IMR-90 (cell line): ENCODE measurements at regions not wholly inside any gene's neighbourhood (a gene's known extent, or its start where the extent isn't known, plus 50 kb on each side); places are given as distances from the start of the nearest gene placed in this dataset.

Source experiments
- ATAC-seq: fragments of 200-7000 bp; cut with Tn5 transposase; 2 replicates; pipeline ENCODE4 v1.9.1; 2020; ENCODE audit warnings: low read depth, mild to moderate bottlenecking, moderate library complexity
- BruUV-seq: library from RNA; stranded (reverse); fragments of 400-500 nt; replicated peaks from 2 replicates; lab custom pipeline; 2021; lab: Mats Ljungman, UMichigan
- CTCF ChIA-PET: fragments of 300-600 bp; formaldehyde crosslinking; extraction: SDS; loops from one replicate; lab custom pipeline; 2021; ENCODE audit warnings: antibody characterized with exemption; lab: Yijun Ruan, JAX
- POLR2A ChIA-PET: fragments of 300-600 bp; sonication (Branson Sonifier 250); formaldehyde crosslinking; loops from one replicate; lab custom pipeline; 2022; ENCODE audit warnings: antibody characterized with exemption; ENCODE audit not compliant: unreplicated experiment; lab: Charles Lee
- DNase-seq: peaks from one replicate; pipeline ENCODE4 v3.0.0; 2013
- H2AFZ ChIP-seq: replicated peaks from 2 replicates; pipeline ENCODE3; 2013; ENCODE audit warnings: low read length, mild to moderate bottlenecking; ENCODE audit not compliant: poor library complexity
- H2AK5ac ChIP-seq: 2 replicates; pipeline ENCODE4 v1.6.1; 2013; ENCODE audit warnings: low read depth, low read length, inconsistent platforms
- H2AK9ac ChIP-seq: replicated peaks from 2 replicates; pipeline ENCODE3; 2013; ENCODE audit warnings: mild to moderate bottlenecking, low read depth, low read length, moderate library complexity; ENCODE audit not compliant: poor library complexity
- H2BK120ac ChIP-seq: 2 replicates; pipeline ENCODE4 v1.6.1; 2013; ENCODE audit warnings: low read depth, low read length, inconsistent platforms
- H2BK15ac ChIP-seq: 3 replicates; pipeline ENCODE4 v1.6.1; 2013; ENCODE audit warnings: low read depth, low read length, inconsistent platforms
- H2BK20ac ChIP-seq: 2 replicates; pipeline ENCODE4 v1.6.1; 2013; ENCODE audit warnings: low read depth, mild to moderate bottlenecking, inconsistent platforms, low read length, moderate library complexity
- H2BK5ac ChIP-seq: 2 replicates; pipeline ENCODE4 v1.6.1; 2013; ENCODE audit warnings: mild to moderate bottlenecking, low read depth, low read length, inconsistent platforms; ENCODE audit not compliant: poor library complexity, severe bottlenecking
- H3K14ac ChIP-seq: replicated peaks from 2 replicates; pipeline ENCODE4 v1.6.1; 2013; ENCODE audit warnings: low read depth, low read length, inconsistent platforms
- H3K18ac ChIP-seq: 2 replicates; pipeline ENCODE4 v1.6.1; 2013; ENCODE audit warnings: low read depth, low read length, control low read depth
- H3K23ac ChIP-seq: 2 replicates; pipeline ENCODE4 v1.6.1; 2013; ENCODE audit warnings: low read depth, low read length, inconsistent platforms
- H3K27ac ChIP-seq: 2 replicates; pipeline ENCODE4 v1.5.1; 2013; ENCODE audit warnings: mild to moderate bottlenecking, control low read depth, low read length; ENCODE audit not compliant: insufficient read depth
- H3K27me3 ChIP-seq: 2 replicates; pipeline ENCODE4 v1.6.1; 2013; ENCODE audit warnings: low read length; ENCODE audit not compliant: control insufficient read depth, insufficient read depth
- H3K36me3 ChIP-seq: 2 replicates; pipeline ENCODE4 v1.6.1; 2013; ENCODE audit warnings: low read length, mixed read lengths; ENCODE audit not compliant: control insufficient read depth, insufficient read depth
- H3K4ac ChIP-seq: 2 replicates; pipeline ENCODE4 v1.6.1; 2013; ENCODE audit warnings: low read depth, low read length, inconsistent platforms
- H3K4me1 ChIP-seq: 2 replicates; pipeline ENCODE4 v1.6.1; 2013; ENCODE audit warnings: low read length, mixed read lengths; ENCODE audit not compliant: control insufficient read depth, insufficient read depth
- H3K4me2 ChIP-seq: 2 replicates; pipeline ENCODE4 v1.6.1; 2013; ENCODE audit warnings: low read depth, mild to moderate bottlenecking, control low read depth, low read length, moderate library complexity
- H3K4me3 ChIP-seq: 2 replicates; pipeline ENCODE4 v1.5.1; 2013; ENCODE audit warnings: low read depth, mild to moderate bottlenecking, control low read depth, low read length, moderate library complexity; ENCODE audit not compliant: insufficient read depth
- H3K56ac ChIP-seq: 2 replicates; pipeline ENCODE4 v1.6.1; 2013; ENCODE audit warnings: low read length, inconsistent platforms; ENCODE audit not compliant: insufficient read depth; ENCODE audit errors: extremely low read depth
- H3K79me1 ChIP-seq, 2 experiments: 2 replicates each; pipeline ENCODE4 v1.6.1; 2013; ENCODE audit warnings: low read length in 2 of 2, inconsistent platforms in 1 of 2, low read depth in 1 of 2
- H3K9ac ChIP-seq: 2 replicates; pipeline ENCODE4 v1.6.1; 2013; ENCODE audit warnings: low read depth, low read length, control low read depth
- H3K9me1 ChIP-seq: 2 replicates; pipeline ENCODE4 v1.6.1; 2013; ENCODE audit warnings: low read length, inconsistent platforms; ENCODE audit not compliant: insufficient read depth
- H3K9me3 ChIP-seq: 2 replicates; pipeline ENCODE4 v1.6.1; 2013; ENCODE audit warnings: low read length; ENCODE audit not compliant: control insufficient read depth, insufficient read depth
- H4K20me1 ChIP-seq: 2 replicates; pipeline ENCODE4 v1.6.1; 2013; ENCODE audit warnings: low read length, inconsistent platforms; ENCODE audit not compliant: insufficient read depth
- H4K5ac ChIP-seq: 2 replicates; pipeline ENCODE4 v1.6.1; 2013; ENCODE audit warnings: mild to moderate bottlenecking, low read depth, low read length, control low read depth
- H4K8ac ChIP-seq, 2 experiments: 2 replicates each; pipeline ENCODE4 v1.6.1; 2013; ENCODE audit warnings: low read depth in 2 of 2, low read length in 2 of 2, control low read depth in 1 of 2, inconsistent platforms in 1 of 2
- H4K91ac ChIP-seq: 2 replicates; pipeline ENCODE4 v1.6.1; 2013; ENCODE audit warnings: low read depth, low read length, inconsistent platforms; ENCODE audit not compliant: insufficient read depth
- BHLHE40 ChIP-seq: fragments of 150-350 bp; IDR thresholded peaks from 2 replicates; pipeline ENCODE4 v1.6.1; 2016; ENCODE audit warnings: mild to moderate bottlenecking, low read depth, low read length
- CEBPB ChIP-seq: IDR thresholded peaks from 2 replicates; pipeline ENCODE4 v1.6.1; 2012; ENCODE audit warnings: low read depth, low read length, improper control_type of control experiment
- CHD1 ChIP-seq: IDR thresholded peaks from 2 replicates; pipeline ENCODE4 v1.6.1; 2012; ENCODE audit warnings: low read depth, low read length, improper control_type of control experiment
- FOS ChIP-seq: fragments of 150-350 bp; IDR thresholded peaks from 2 replicates; pipeline ENCODE4 v1.6.1; 2016; ENCODE audit warnings: low read depth, low read length
- MAFK ChIP-seq: IDR thresholded peaks from 2 replicates; pipeline ENCODE4 v1.6.1; 2012; ENCODE audit warnings: low read depth, low read length, improper control_type of control experiment
- MAZ ChIP-seq: IDR thresholded peaks from 2 replicates; pipeline ENCODE4 v1.6.1; 2012; ENCODE audit warnings: low read depth, mild to moderate bottlenecking, low read length, improper control_type of control experiment, moderate library complexity, borderline replicate concordance
- MXI1 ChIP-seq: IDR thresholded peaks from 2 replicates; pipeline ENCODE4 v1.6.1; 2012; ENCODE audit warnings: low read depth, mild to moderate bottlenecking, low read length, moderate library complexity, borderline replicate concordance
- NFE2L2 ChIP-seq: fragments of 150-350 bp; IDR thresholded peaks from 2 replicates; pipeline ENCODE4 v1.6.1; 2016; ENCODE audit warnings: low read depth, mild to moderate bottlenecking, low read length
- POLR2A ChIP-seq: IDR thresholded peaks from 2 replicates; pipeline ENCODE4 v1.6.1; 2012; ENCODE audit warnings: mild to moderate bottlenecking, low read depth, low read length
- RAD21 ChIP-seq: IDR thresholded peaks from 2 replicates; pipeline ENCODE4 v1.6.1; 2012; ENCODE audit warnings: low read length, improper control_type of control experiment
- RCOR1 ChIP-seq: IDR thresholded peaks from 2 replicates; pipeline ENCODE4 v1.6.1; 2012; ENCODE audit warnings: mild to moderate bottlenecking, low read length, improper control_type of control experiment; ENCODE audit not compliant: insufficient replicate concordance
- RFX5 ChIP-seq: IDR thresholded peaks from 2 replicates; pipeline ENCODE4 v1.8.0; 2012; ENCODE audit warnings: low read depth, mild to moderate bottlenecking, low read length, moderate library complexity
- SMC3 ChIP-seq: fragments of 150-350 bp; IDR thresholded peaks from 2 replicates; pipeline ENCODE4 v1.6.1; 2016; ENCODE audit warnings: low read depth, mild to moderate bottlenecking, antibody characterized with exemption, low read length, moderate library complexity
- USF2 ChIP-seq: fragments of 150-350 bp; IDR thresholded peaks from 2 replicates; pipeline ENCODE4 v1.6.1; 2017; ENCODE audit warnings: mild to moderate bottlenecking, antibody characterized with exemption, low read length, low read depth
- WGBS, 2 experiments: methylation state at CpG; one replicate each; pipeline versions ENCODE4 v1.1.5 to v1.1.7; 2013; ENCODE audit warnings: missing lambda C conversion rate in 2 of 2; ENCODE audit not compliant: insufficient read length in 1 of 2; ENCODE audit errors: extremely low coverage in 2 of 2; 5-methylcytosine and 5-hydroxymethylcytosine counted together
- dilution Hi-C: fragments of 300-500 bp; cut with HindIII; formaldehyde crosslinking; loops from one replicate; pipeline ENCODE4 v1.14.3; 2018; ENCODE audit warnings: low sequenced_read_pairs; ENCODE audit not compliant: unreplicated experiment
- in situ Hi-C: fragments of 300-500 bp; cut with MboI; formaldehyde crosslinking; loops from 3 replicates; pipeline ENCODE4 v1.14.3; 2019; ENCODE audit warnings: low sequenced_read_pairs, inconsistent platforms, mixed read lengths
- intact Hi-C: fragments of 100-400 bp; cut with micrococcal nuclease; formaldehyde crosslinking; loops from 2 replicates; pipeline ENCODE4 v1.10.0; 2022
- TF ChIP-seq, protein P1 (sequence below): conservative IDR thresholded peaks from 2 replicates; pipeline ENCODE4 v1.5.1; 2012; ENCODE audit warnings: mild to moderate bottlenecking, low read depth, low read length, improper control_type of control experiment
- TF ChIP-seq, protein P2 (sequence below): fragments of 150-350 bp; IDR thresholded peaks from 2 replicates; pipeline ENCODE4 v1.6.1; 2016; ENCODE audit warnings: low read depth, mild to moderate bottlenecking, low read length, moderate library complexity, borderline replicate concordance

- no TSS peak for BruUV-seq
- Histone ChIP-seq H3K79me1 (no peaks in the 10 kb centered on the region), H2AK9ac (no peak overlapping the region), H3K9me1 (no peaks in the 10 kb centered on the region), H3K14ac (no peak overlapping the region), H3K56ac (no peak overlapping the region), H2BK15ac (no peak overlapping the region), H4K91ac (no peak overlapping the region), H3K27ac (no peak overlapping the region), H3K9ac (no peak overlapping the region), H2BK120ac (no peak overlapping the region), H3K4me3 (no peak overlapping the region), H4K20me1 (no peaks in the 10 kb centered on the region), H3K4me2 (no peak overlapping the region), H2AFZ (no peak overlapping the region), H3K18ac (no peak overlapping the region), H4K8ac (no peak overlapping the region), H4K5ac (no peak overlapping the region), H2AK5ac (no peak overlapping the region), H2BK20ac (no peak overlapping the region), H3K36me3 (no peaks in the 10 kb centered on the region), H3K4ac (no peak overlapping the region), H3K23ac (no peak overlapping the region), H2BK5ac (no peak overlapping the region), H3K9me3 (no peaks in the 10 kb centered on the region), H3K27me3 (no peaks in the 10 kb centered on the region), H3K4me1 (no peaks in the 10 kb centered on the region)
- dilution Hi-C loops, result no loop called here
- intact Hi-C loops, result no loop called here
- ATAC-seq (no peak), DNase-seq (no peak)
- TF ChIP-seq RCOR1 (no peak), SMC3 (no peak), FOS (no peak), CEBPB (no peak), MXI1 (no peak), RFX5 (no peak), MAFK (no peak), USF2 (no peak), CHD1 (no peak), NFE2L2 (no peak), POLR2A (no peak), BHLHE40 (no peak), MAZ (no peak), RAD21 (no peak)
- TF ChIP-seq, protein P1, sequence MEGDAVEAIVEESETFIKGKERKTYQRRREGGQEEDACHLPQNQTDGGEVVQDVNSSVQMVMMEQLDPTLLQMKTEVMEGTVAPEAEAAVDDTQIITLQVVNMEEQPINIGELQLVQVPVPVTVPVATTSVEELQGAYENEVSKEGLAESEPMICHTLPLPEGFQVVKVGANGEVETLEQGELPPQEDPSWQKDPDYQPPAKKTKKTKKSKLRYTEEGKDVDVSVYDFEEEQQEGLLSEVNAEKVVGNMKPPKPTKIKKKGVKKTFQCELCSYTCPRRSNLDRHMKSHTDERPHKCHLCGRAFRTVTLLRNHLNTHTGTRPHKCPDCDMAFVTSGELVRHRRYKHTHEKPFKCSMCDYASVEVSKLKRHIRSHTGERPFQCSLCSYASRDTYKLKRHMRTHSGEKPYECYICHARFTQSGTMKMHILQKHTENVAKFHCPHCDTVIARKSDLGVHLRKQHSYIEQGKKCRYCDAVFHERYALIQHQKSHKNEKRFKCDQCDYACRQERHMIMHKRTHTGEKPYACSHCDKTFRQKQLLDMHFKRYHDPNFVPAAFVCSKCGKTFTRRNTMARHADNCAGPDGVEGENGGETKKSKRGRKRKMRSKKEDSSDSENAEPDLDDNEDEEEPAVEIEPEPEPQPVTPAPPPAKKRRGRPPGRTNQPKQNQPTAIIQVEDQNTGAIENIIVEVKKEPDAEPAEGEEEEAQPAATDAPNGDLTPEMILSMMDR, result no peak
- TF ChIP-seq, protein P2, sequence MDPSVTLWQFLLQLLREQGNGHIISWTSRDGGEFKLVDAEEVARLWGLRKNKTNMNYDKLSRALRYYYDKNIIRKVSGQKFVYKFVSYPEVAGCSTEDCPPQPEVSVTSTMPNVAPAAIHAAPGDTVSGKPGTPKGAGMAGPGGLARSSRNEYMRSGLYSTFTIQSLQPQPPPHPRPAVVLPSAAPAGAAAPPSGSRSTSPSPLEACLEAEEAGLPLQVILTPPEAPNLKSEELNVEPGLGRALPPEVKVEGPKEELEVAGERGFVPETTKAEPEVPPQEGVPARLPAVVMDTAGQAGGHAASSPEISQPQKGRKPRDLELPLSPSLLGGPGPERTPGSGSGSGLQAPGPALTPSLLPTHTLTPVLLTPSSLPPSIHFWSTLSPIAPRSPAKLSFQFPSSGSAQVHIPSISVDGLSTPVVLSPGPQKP, result no peak
- POLR2A ChIA-PET, result no interaction called here
- WGBS, 2 experiments, result 0% methylated on average over 1 of the region's 7 CpGs; no CpG with 5 or more reads in 1 of the 2 experiments
- in situ Hi-C loops, result no loop called here
- CTCF ChIA-PET, result no interaction called here
Measured at GRCh38 chr5:52466749-52467520, 320.8 kb upstream of the ITGA1 start.
